ENCODE measurements at regions not wholly inside any gene's neighbourhood (a gene's known extent, or its start where the extent isn't known, plus 50 kb on each side); places are given as distances from the start of the nearest gene placed in this dataset.

DNA sequence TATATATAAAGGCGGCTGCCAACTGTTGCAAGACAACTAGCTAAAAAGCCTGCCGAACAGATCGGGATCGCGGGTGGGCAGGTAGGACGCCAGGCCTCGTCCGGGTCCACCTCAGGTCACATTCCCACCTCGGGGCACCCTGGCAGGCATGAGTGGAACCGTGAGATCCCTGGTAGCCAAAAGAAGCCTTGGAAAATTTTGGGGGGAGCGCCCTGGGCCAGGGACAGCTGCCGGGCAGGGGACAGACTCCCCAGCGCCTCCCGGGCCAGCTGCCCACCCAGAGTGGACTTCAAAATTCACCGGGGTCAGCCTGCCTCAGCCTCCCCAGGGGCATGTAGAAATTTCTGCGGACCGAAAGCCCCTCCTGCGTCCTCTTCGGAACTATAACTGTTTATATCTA, 760.9 kb downstream of the KCNJ18 start:
- DNase-seq = no peak

DNA sequence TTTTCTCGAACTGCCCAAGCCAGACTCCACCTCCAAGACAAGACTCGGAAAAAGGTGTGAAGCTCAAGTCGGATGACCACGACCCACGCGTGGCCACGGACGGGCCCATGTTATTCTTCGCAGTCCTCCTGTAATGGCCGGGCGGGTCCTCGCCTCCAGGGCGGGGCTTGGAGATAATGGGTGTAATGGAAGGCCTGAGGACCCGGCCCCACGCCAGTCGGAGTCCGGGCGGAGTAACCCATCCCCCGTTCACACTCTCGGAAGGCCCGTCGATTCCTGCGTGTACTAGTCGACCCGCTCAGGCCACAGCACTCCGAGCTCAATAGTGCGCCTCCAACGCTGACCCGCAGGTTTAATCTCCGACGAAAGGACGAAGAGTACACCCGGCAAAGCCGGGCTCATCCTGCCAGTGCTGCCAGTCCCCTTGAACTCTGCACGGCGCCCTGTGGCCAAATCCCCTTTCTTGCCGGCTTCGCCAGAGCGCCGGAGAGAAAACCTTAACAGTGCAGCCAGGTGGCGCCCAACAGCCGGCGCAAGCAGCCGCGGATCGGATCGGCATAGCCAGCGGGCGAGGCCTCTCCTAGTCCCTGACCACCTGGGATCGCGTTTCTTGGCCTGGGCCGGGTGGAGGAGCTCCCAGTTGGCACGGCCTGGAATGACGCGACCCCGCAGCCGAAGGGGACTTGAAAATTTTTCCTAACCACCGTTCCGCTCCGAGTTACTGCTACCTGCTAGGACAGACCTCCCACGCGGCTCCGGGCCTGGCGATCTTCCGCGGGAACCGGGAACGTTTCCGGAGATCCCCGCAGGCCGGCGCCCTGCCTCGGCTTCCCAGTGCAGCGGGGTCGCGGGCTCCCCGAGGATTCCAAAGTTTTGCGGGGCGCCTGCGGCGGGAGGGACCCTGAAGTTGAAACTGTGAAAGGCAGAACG, 762.0 kb downstream of the KCNJ18 start:
- no peak for DNase-seq

DNA sequence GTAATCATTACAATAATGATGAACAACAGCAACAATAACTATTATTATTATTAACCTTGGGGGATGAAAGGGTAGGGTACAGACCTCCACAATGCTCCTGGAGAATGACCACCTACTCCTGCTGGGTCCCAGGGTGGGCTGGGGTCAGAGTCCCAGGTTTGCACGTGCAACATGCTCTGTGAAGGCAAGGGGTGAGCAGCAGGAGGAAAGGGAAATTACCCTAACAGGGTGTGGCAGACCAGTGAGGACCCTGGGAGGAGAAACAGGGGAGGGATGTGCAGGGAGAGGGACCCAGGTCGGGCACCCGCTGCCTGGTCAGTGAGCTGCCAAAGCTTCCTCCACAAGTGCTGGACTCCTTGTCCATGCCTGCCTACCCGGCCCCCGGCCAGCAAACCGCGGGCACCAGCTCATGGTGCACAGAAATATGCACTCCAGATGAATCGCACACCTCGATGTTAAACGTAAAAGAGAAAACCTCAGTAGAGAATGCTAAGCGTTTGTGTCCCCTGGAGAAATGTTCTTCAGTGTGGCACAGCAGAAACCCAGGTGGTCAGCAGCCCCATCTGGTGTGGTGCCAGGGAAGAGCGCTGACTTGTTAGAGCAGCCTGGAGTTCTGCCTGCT, 767.1 kb downstream of the KCNJ18 start:
- DNase-seq = no peak

DNA sequence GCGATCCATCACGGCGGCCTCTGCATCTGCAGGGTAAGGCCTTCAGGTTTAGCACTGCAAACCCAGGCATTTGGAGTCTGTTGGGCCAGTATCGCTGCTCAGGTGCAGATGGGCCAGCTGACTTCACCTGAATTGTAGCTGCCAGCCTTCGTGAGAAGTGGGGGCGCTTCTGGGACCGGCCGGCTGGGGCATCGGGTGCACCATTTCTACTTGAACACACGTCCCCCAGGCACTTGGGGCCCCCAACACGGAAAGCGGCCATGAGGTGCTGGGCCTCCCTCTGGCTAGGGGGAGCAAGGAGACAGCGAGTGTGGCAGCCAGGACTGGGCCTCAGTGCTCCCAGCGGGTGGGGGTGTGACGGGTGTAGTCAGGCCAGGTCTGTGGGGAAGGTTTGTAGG, 767.6 kb downstream of the KCNJ18 start:
- DNase-seq = no peak

GRCh38 chr17:22460461-22461063, 768.2 kb downstream of the KCNJ18 start:
- no peak for DNase-seq

DNA sequence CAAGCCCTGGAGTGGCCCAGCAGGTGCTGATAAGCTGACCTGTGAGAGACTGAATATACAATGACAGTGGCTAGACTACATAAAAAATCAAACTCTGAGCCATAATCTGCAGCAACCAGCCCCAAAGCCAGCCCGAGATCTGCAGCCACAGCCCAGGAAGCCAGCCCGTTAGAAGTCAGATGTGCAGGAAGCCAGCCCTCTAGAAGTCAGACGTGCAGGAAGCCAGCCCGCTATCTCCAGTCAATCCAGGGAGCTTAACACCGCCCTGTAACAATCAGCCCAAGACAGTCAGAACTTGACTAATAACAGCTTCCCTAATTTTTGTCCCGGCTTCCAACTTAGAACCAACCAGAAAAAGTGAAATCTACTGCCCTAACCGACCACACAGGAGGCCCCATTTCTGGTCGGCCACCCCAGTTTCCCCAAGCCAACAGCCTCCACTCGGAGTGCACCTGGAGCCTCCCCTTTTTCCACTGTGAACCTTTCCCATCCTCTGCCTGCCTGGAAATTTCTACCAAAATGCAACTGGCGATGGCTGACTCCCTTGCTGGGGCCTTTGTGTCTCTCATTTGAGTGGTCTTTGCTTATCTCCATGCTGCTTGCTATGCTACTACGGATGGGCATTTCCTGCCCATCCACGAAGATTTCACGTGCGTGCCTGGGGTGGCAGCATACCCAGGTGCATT, 769.3 kb downstream of the KCNJ18 start:
- DNase-seq = no peak

DNA sequence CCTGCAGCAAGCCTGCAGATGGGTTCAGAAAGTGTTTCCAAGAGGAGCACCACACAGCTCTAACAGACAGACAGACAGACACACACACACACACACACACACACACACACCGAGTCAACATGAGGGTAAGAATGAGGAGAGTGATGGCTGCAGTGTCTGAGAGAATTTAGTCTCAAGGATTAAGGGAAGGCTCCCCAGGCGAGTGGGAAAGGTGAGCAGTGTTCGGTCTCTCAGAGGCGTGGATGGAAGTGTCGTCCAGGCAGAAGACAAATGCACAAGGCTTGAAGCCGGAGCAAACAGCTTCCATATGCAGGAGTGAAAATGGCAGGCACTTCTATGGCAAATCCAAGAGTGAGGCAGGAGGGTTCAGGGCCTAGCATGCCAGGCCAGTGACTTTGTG, 770.1 kb downstream of the KCNJ18 start:
- DNase-seq = no peak

- no peak for DNase-seq
Observed at GRCh38 chr17:22463110-22463850, 771.0 kb downstream of the KCNJ18 start.

GRCh38 chr17:22464041-22464440, 771.7 kb downstream of the KCNJ18 start:
- DNase-seq = no peak

DNA sequence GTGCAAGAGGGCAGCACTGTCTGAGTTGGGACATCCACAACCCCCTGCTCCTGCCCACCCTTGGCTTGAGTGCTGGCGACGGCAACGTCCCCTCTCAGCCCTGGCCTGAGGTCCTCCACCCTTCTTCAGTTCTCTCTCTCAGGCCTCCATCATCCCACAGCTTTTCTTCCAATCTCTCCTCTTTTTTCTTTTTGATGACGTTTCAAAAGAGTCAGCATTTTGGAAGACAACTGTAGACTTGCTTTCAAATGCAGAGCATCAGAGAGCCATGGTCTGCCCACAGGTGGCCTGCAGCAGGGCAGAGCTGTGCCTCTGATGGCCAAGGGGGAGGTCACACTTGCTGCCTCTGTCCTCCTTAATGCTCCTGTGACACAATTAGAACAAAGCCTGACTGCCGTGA, 775.4 kb downstream of the KCNJ18 start:
- DNase-seq = no peak

- DNase-seq = no peak
Observed at GRCh38 chr17:22469101-22469880, 777.0 kb downstream of the KCNJ18 start.

DNA sequence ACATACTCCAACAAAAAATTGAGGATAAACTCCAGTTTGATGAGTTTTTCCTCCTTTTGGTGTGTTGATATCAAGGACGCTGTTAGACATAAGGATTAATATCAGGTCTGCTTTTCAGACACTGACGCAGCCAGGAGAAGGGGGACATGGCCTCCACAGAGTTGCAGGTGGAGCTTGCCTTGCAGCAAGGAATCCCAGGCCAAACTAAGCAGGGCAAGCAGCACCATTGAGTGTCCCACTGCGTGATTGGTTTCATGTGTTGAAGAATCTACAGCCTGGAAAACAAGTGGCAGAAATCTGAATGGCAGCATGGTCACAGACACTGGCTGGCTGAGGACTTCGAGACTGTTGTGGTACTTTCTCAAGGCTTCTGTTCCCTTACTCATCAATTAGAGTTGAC, 777.6 kb downstream of the KCNJ18 start:
- DNase-seq = no peak

- DNase-seq = no peak
Observed at GRCh38 chr17:22470411-22471175, 778.3 kb downstream of the KCNJ18 start.

- no peak for DNase-seq
Observed at GRCh38 chr17:22484826-22485225, 792.5 kb downstream of the KCNJ18 start.

- DNase-seq = no peak
Observed at GRCh38 chr17:22490399-22490798, 798.1 kb downstream of the KCNJ18 start.

DNA sequence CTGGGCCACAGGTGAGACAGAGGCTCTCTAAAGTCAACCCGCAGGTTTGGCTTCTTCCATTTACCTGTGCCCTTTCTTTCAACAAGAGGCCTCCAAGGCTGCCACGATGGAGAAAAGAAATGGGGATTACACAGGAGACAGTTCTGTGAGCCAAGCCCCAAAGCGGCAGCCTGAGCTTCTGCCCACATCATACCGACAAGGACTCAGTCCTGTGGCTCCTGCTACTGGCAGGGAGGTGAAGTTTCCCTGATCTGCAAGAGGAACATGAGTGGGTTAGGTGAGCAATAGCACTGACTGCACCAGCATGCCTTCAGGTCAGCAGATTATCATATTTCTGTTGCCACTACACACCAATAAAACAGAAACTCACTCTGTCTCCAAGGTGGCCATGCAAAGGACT, 800.0 kb downstream of the KCNJ18 start:
- no peak for DNase-seq

DNA sequence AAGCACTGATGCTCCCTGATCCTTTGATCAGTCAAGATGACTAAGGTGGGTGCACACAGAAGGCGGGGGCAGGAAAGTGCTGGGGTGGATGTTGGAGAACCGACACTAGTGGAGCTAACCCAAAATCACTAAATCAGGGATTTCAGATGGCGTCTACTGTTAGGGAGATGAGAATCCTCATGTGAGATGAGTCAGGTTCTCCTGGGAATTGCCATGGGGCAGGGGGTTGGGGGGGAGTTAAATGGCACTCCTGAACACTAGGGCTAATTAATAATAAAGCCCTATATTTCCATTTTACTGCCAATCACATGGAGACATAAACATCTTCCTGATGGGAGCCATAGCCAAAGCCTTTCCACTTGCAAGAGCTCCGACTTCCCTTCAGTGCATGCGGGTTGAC, 804.1 kb downstream of the KCNJ18 start:
- no peak for DNase-seq

GRCh38 chr17:22503322-22503899, 811.1 kb downstream of the KCNJ18 start:
- no peak for DNase-seq

GRCh38 chr17:22505660-22506059, 813.3 kb downstream of the KCNJ18 start:
- DNase-seq = no peak

DNA sequence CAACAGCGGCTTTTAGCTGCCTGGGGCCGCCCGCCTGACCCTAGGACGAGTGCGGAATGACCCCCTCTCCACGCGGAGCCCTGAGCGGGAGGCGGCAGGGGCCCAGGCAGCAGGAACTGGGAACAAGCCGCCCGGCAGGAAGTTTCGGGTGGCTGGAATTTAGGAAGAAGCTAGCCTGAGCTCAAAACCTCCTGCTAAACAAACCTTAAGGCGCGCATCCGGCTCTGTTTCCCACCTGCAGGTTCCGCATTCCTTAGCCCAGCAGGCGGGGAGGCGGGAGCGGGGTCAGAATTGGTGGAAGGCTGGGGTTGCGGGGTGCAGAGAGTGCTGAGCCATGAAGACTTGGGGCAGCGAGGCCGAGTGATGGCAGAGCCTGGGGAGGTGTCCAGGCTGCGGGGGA, 813.9 kb downstream of the KCNJ18 start:
- no peak for DNase-seq

GRCh38 chr17:22506861-22507260, 814.5 kb downstream of the KCNJ18 start:
- DNase-seq = no peak
